AG04450 (cell line): ENCODE measurements at regions not wholly inside any gene's neighbourhood (a gene's known extent, or its start where the extent isn't known, plus 50 kb on each side); places are given as distances from the start of the nearest gene placed in this dataset.

Experiments used
- CTCF ChIA-PET: fragments of 300-600, 350-600 bp; formaldehyde crosslinking; extraction: SDS; loops from one replicate; lab custom pipeline; 2022; ENCODE audit warnings: antibody characterized with exemption, inconsistent platforms; lab: Charles Lee
- POLR2A ChIA-PET: fragments of 350-600 bp; formaldehyde crosslinking; extraction: SDS; loops from one replicate; lab custom pipeline; 2021; ENCODE audit warnings: antibody characterized with exemption, inconsistent platforms; lab: Yijun Ruan, JAX
- DNase-seq: peaks from one replicate; pipeline ENCODE4 v3.0.0-alpha.2; 2011; ENCODE audit warnings: low read depth, low spot score
- H3K27ac ChIP-seq: one replicate; pipeline ENCODE4 v1.5.1; 2012; ENCODE audit warnings: low read depth, low read length, control low read depth
- H3K27me3 ChIP-seq: one replicate; pipeline ENCODE4 v1.6.0; 2012; ENCODE audit warnings: low read length; ENCODE audit not compliant: control insufficient read depth, insufficient read depth
- H3K4me3 ChIP-seq: 2 replicates; pipeline ENCODE4 v1.5.1; 2011; ENCODE audit warnings: mild to moderate bottlenecking, low read depth, low read length, control low read depth
- H3K9me3 ChIP-seq: 2 replicates; pipeline ENCODE4 v1.5.1; 2012; ENCODE audit warnings: low read length; ENCODE audit not compliant: control insufficient read depth, insufficient read depth
- CTCF ChIP-seq: IDR thresholded peaks from 2 replicates; pipeline ENCODE4 v1.5.1; 2011; ENCODE audit warnings: low read depth, low read length, control low read depth, inconsistent platforms

GRCh38 chr5:73238873-73239272 is 65.9 kb downstream of the TMEM174 start:
- CTCF ChIA-PET, result no interaction called here
- no peaks in the 10 kb centered on the region; the same call in 1 of the 2 replicates for H3K9me3 ChIP-seq
- TF ChIP-seq CTCF, result no peak
- no peak for DNase-seq
- POLR2A ChIA-PET, result no interaction called here
- H3K4me3 ChIP-seq, result no peak overlapping the region
- H3K27ac ChIP-seq, result no peak overlapping the region
- H3K27me3 ChIP-seq, result peaks cover 3% of the 10 kb centered on the region

- no peak overlapping the region for H3K4me3 ChIP-seq
- no peak for TF ChIP-seq CTCF
- DNase-seq, result no peak
- ChIA-PET POLR2A (no interaction called here), CTCF (no interaction called here)
- H3K27ac ChIP-seq, result no peak overlapping the region
- H3K9me3 ChIP-seq, result peaks cover 11% of the 10 kb centered on the region; the same call in 1 of the 2 replicates
- H3K27me3 ChIP-seq, result peaks cover 3% of the 10 kb centered on the region
These were observed 63.6 kb downstream of the TMEM174 start for GRCh38 chr5:73236541-73237128.

GRCh38 chr5:73234204-73234555 is 61.2 kb downstream of the TMEM174 start:
- ChIA-PET CTCF (no interaction called here), POLR2A (no interaction called here)
- no peak for DNase-seq
- no peak overlapping the region for H3K4me3 ChIP-seq
- H3K9me3 ChIP-seq, result peaks cover 18% of the 10 kb centered on the region; the same call in 1 of the 2 replicates
- no peaks in the 10 kb centered on the region for H3K27me3 ChIP-seq
- no peak overlapping the region for H3K27ac ChIP-seq
- TF ChIP-seq CTCF, result no peak

GRCh38 chr5:73233461-73234203 is 60.6 kb downstream of the TMEM174 start:
- no peak overlapping the region for H3K27ac ChIP-seq
- H3K27me3 ChIP-seq, result no peaks in the 10 kb centered on the region
- CTCF ChIA-PET, result no interaction called here
- POLR2A ChIA-PET, result no interaction called here
- peaks cover 18% of the 10 kb centered on the region; the same call in 1 of the 2 replicates for H3K9me3 ChIP-seq
- TF ChIP-seq CTCF, result no peak; the same call in 1 of the 2 replicates
- no peak for DNase-seq
- H3K4me3 ChIP-seq, result no peak overlapping the region

GRCh38 chr5:73233053-73233460 is 60.1 kb downstream of the TMEM174 start:
- no peaks in the 10 kb centered on the region for H3K27me3 ChIP-seq
- no peak overlapping the region for H3K4me3 ChIP-seq
- ChIA-PET CTCF (interaction anchor here (1.1 kb wide), 1 partner anchor 18 kb away, joined by 3 read pairs; no protein-coding TSS in a partner anchor), POLR2A (interaction anchor here (0.5 kb wide), 1 partner anchor 199 kb away, joined by 10 read pairs; no protein-coding TSS in a partner anchor)
- no peak for TF ChIP-seq CTCF
- no peak overlapping the region for H3K27ac ChIP-seq
- peaks cover 18% of the 10 kb centered on the region; the same call in 1 of the 2 replicates for H3K9me3 ChIP-seq
- no peak for DNase-seq
